GM12878 (cell line): ENCODE measurements at regions not wholly inside any gene's neighbourhood (a gene's known extent, or its start where the extent isn't known, plus 50 kb on each side); places are given as distances from the start of the nearest gene placed in this dataset.

Experiments
- ATAC-seq: fragments of 200-7000 bp; cut with Tn5 transposase; 3 replicates; pipeline ENCODE4 v1.9.1; 2020; ENCODE audit warnings: mild to moderate bottlenecking, moderate library complexity
- BruUV-seq: library from RNA; stranded (reverse); fragments of 400-500 nt; replicated peaks from 2 replicates; lab custom pipeline; 2021; lab: Mats Ljungman, UMichigan
- CTCF ChIA-PET: fragments of 300-600 bp; sonication (Branson Sonifier 250); formaldehyde crosslinking; extraction: SDS; loops from one replicate; lab custom pipeline; 2021; ENCODE audit warnings: inconsistent platforms; lab: Yijun Ruan, JAX
- POLR2A ChIA-PET: fragments of 350-600 bp; formaldehyde crosslinking; extraction: SDS; loops from one replicate; lab custom pipeline; 2021; ENCODE audit warnings: inconsistent platforms; lab: Charles Lee
- RAD21 ChIA-PET: fragments of 300-600 bp; sonication (Branson Sonifier 250); formaldehyde crosslinking; loops from one replicate; lab custom pipeline; 2023; ENCODE audit warnings: antibody characterized with exemption; ENCODE audit not compliant: unreplicated experiment; lab: Charles Lee
- SMC1A ChIA-PET: fragments of 300-600 bp; sonication (Branson Sonifier 250); formaldehyde crosslinking; loops from one replicate; lab custom pipeline; 2023; ENCODE audit not compliant: unreplicated experiment, uncharacterized antibody; lab: Charles Lee
- DNase-seq: peaks from one replicate; pipeline ENCODE4 v3.0.0-alpha.2; 2011; ENCODE audit warnings: low read depth, low spot score
- FAIRE-seq: peaks from 3 replicates; lab custom pipeline; 2011; peaks lifted over from hg19 to GRCh38; lab: Jason Lieb, UNC
- H2AFZ ChIP-seq: 2 replicates; pipeline ENCODE4 v1.6.0; 2011; ENCODE audit warnings: low read depth, low read length, control low read depth; ENCODE audit not compliant: control insufficient read depth
- H3K27ac ChIP-seq: 2 replicates; pipeline ENCODE4 v1.5.1; 2011; ENCODE audit warnings: control low read depth; ENCODE audit not compliant: control insufficient read depth, insufficient read depth
- H3K27me3 ChIP-seq, 2 experiments: replicated peaks in 1 of 2; 2 replicates each; pipeline versions ENCODE4 v1.6.0 to v1.6.1; 2011; ENCODE audit warnings: low read length in 1 of 2; ENCODE audit not compliant: control insufficient read depth in 2 of 2, insufficient read depth in 2 of 2
- H3K36me3 ChIP-seq, 2 experiments: 2 replicates each; pipeline ENCODE4 v1.5.1; 2011; ENCODE audit warnings: low read length in 1 of 2; ENCODE audit not compliant: control insufficient read depth in 2 of 2, insufficient read depth in 2 of 2
- H3K4me1 ChIP-seq: 2 replicates; pipeline ENCODE4 v1.6.1; 2011; ENCODE audit warnings: mild to moderate bottlenecking, low read length, moderate library complexity, mixed read lengths; ENCODE audit not compliant: control insufficient read depth, insufficient read depth
- H3K4me2 ChIP-seq: 2 replicates; pipeline ENCODE4 v1.6.0; 2011; ENCODE audit warnings: control low read depth; ENCODE audit not compliant: control insufficient read depth, insufficient read depth
- H3K4me3 ChIP-seq: fragments of 200-600 bp; sonication (generic); 2 replicates; pipeline ENCODE4 v1.5.1; 2016
- H3K79me2 ChIP-seq: 2 replicates; pipeline ENCODE4 v1.6.0; 2011; ENCODE audit warnings: low read length; ENCODE audit not compliant: control insufficient read depth, insufficient read depth
- H3K9ac ChIP-seq: 2 replicates; pipeline ENCODE4 v1.8.0; 2011; ENCODE audit warnings: low read length, control low read depth, mixed read lengths; ENCODE audit not compliant: control insufficient read depth, insufficient read depth
- H3K9me3 ChIP-seq: replicated peaks from 3 replicates; pipeline ENCODE4 v1.5.1; 2011; ENCODE audit warnings: mild to moderate bottlenecking, low read length; ENCODE audit not compliant: control insufficient read depth, insufficient read depth
- H4K20me1 ChIP-seq: 2 replicates; pipeline ENCODE4 v1.6.0; 2011; ENCODE audit not compliant: control insufficient read depth, insufficient read depth
- BRCA1 ChIP-seq: IDR thresholded peaks from 2 replicates; pipeline ENCODE4 v1.6.1; 2011; ENCODE audit warnings: low read depth, low read length, improper control_type of control experiment
- CREB1 ChIP-seq: IDR thresholded peaks from 2 replicates; pipeline ENCODE4 v1.6.1; 2012; ENCODE audit warnings: low read depth, mild to moderate bottlenecking, inconsistent platforms
- FOXM1 ChIP-seq: IDR thresholded peaks from 2 replicates; pipeline ENCODE4 v1.6.1; 2012; ENCODE audit warnings: low read depth, mild to moderate bottlenecking, inconsistent platforms, low read length, moderate library complexity
- PML ChIP-seq: IDR thresholded peaks from 2 replicates; pipeline ENCODE4 v1.6.1; 2012; ENCODE audit warnings: low read length, inconsistent platforms
- SREBF2 ChIP-seq: IDR thresholded peaks from 2 replicates; pipeline ENCODE4 v1.6.1; 2012; ENCODE audit warnings: mild to moderate bottlenecking, low read length
- STAT3 ChIP-seq: IDR thresholded peaks from 2 replicates; pipeline ENCODE4 v1.6.1; 2011; ENCODE audit warnings: low read depth, low read length, improper control_type of control experiment
- TCF12 ChIP-seq: IDR thresholded peaks from 2 replicates; pipeline ENCODE4 v1.6.1; 2011; ENCODE audit warnings: low read depth, mild to moderate bottlenecking, low read length
- ZNF274 ChIP-seq: IDR thresholded peaks from one replicate; pipeline ENCODE4 v1.8.0; 2011; ENCODE audit not compliant: insufficient read length, insufficient read depth
- WGBS: methylation state at CpG from one replicate; pipeline ENCODE4 v1.1.6; 2016; ENCODE audit warnings: low lambda C conversion rate; ENCODE audit not compliant: insufficient replicate concordance, insufficient coverage; ENCODE audit errors: missing lambda C conversion rate; 5-methylcytosine and 5-hydroxymethylcytosine counted together
- in situ Hi-C: fragments of 300-500 bp; cut with MboI; formaldehyde crosslinking; loops from 9 replicates; pipeline ENCODE4 v1.14.3; 2018; ENCODE audit warnings: mixed read lengths
- intact Hi-C: fragments of 100-400 bp; cut with micrococcal nuclease; formaldehyde crosslinking; loops from one replicate; pipeline ENCODE4 v1.14.2; 2022; ENCODE audit not compliant: unreplicated experiment
- TF ChIP-seq, protein P1 (sequence below): fragments of 450-650 bp; IDR thresholded peaks from 2 replicates; pipeline ENCODE4 v1.6.1; 2016; ENCODE audit warnings: mild to moderate bottlenecking

DNA sequence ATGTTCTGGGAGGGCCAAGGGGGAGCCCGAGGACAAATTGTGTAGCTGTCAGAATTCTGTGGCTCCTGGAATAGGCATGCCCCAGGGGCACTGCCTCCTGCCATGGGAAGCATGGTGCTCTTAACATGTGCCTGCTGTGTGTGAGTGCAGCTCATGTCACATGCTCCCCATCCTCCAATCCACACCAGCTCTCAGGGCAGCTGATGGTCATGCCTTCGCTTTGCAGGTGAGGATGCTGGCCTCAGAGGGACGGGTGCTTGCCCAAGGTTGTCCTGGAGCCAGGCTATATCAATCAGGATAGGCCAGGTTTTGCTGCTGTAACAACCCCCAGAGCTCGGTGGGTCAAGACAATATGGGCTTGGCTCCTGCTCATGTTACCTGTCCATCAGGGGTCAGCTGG is 303.4 kb downstream of the RPS24 start:
- Histone ChIP-seq H4K20me1 (no peaks in the 10 kb centered on the region), H3K27ac (no peak overlapping the region), H3K4me1 (no peaks in the 10 kb centered on the region), H3K9ac (no peak overlapping the region), H3K4me3 (no peak overlapping the region), H2AFZ (no peak overlapping the region), H3K9me3 (no peaks in the 10 kb centered on the region), H3K36me3 (no peaks in the 10 kb centered on the region), H3K79me2 (no peaks in the 10 kb centered on the region), H3K27me3 (no peaks in the 10 kb centered on the region; a peak in 4 of 4 replicates), H3K4me2 (no peak overlapping the region)
- TF ChIP-seq ZNF274 = no peak
- TF ChIP-seq, protein P1, sequence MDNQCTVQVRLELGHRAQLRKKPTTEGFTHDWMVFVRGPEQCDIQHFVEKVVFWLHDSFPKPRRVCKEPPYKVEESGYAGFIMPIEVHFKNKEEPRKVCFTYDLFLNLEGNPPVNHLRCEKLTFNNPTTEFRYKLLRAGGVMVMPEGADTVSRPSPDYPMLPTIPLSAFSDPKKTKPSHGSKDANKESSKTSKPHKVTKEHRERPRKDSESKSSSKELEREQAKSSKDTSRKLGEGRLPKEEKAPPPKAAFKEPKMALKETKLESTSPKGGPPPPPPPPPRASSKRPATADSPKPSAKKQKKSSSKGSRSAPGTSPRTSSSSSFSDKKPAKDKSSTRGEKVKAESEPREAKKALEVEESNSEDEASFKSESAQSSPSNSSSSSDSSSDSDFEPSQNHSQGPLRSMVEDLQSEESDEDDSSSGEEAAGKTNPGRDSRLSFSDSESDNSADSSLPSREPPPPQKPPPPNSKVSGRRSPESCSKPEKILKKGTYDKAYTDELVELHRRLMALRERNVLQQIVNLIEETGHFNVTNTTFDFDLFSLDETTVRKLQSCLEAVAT = no peak
- no peak for TF ChIP-seq TCF12
- no peak for TF ChIP-seq FOXM1
- TF ChIP-seq CREB1 = no peak
- TF ChIP-seq BRCA1 = no peak
- DNase-seq (no peak), ATAC-seq (no peak), FAIRE-seq (no peak)
- in situ Hi-C loops (no loop called here), intact Hi-C loops (no loop called here)
- ChIA-PET POLR2A (interaction anchor here (0.6 kb wide), 1 partner anchor 434 kb away, joined by 5 read pairs; no protein-coding TSS in a partner anchor), CTCF (no interaction called here), SMC1A (no interaction called here), RAD21 (no interaction called here)
- 0% methylated on average over 4 of the region's 4 CpGs for WGBS
- BruUV-seq = no TSS peak

DNA sequence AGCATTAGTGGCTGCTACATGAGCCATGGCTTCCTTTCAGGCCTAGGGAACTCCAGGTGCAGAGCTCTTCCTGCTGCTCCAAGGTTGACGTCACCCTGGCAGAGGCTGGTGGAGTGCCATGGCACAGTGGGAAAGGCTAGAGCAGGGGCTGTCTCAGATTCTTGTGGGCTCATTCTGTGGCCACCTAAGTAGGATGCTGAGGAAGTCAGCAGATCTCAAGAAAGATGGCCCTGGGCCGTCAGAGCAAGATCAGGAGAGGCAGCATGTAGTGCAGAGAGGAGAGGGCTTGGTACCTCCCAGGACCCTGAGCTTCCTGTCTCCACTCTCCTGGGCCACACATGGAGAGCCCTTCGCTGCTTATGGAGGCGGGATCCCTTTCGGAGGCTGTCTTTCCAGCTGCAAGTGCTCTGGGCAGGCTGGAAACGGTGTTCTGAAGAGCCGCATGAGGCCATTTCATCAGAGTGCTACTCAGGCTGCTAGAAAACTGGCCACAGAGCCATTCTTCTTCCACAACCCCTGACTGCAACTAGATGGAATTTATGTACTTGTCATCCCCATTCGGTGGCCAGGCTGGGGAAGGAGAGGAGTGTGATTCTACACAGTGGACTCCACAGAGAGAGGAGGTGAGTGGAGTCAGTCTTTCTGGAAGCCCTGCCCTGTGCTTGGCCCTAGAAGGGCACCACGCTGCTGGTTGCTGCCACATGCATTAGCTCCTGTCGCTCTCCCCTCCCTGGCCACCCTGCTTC is 304.2 kb downstream of the RPS24 start:
- no peaks in the 10 kb centered on the region; a peak in 4 of 4 replicates for H3K27me3 ChIP-seq
- TF ChIP-seq STAT3 (no peak), PML (no peak), SREBF2 (no peak)
- no TSS peak for BruUV-seq
- WGBS = 28% methylated on average over 10 of the region's 10 CpGs
- DNase-seq (no peak), FAIRE-seq (no peak), ATAC-seq (no peak)
- ChIA-PET RAD21 (no interaction called here), POLR2A (interaction anchor here (0.6 kb wide), 1 partner anchor 435 kb away, joined by 5 read pairs; no protein-coding TSS in a partner anchor), SMC1A (no interaction called here), CTCF (interaction anchor here (0.6 kb wide), 2 partner anchors 978 to 1037 kb away, joined by 3 to 4 read pairs; no protein-coding TSS in a partner anchor)
- H3K9ac ChIP-seq = no peak overlapping the region
- H3K27ac ChIP-seq = no peak overlapping the region
- H3K4me3 ChIP-seq = no peak overlapping the region
- H4K20me1 ChIP-seq = no peaks in the 10 kb centered on the region
- in situ Hi-C loops (no loop called here), intact Hi-C loops (no loop called here)
- no peak overlapping the region for H2AFZ ChIP-seq
- no peak overlapping the region for H3K4me2 ChIP-seq
- no peaks in the 10 kb centered on the region for H3K79me2 ChIP-seq
- H3K36me3 ChIP-seq = no peaks in the 10 kb centered on the region
- no peaks in the 10 kb centered on the region for H3K4me1 ChIP-seq
- no peaks in the 10 kb centered on the region for H3K9me3 ChIP-seq
